ENCODE measurements at regions not wholly inside any gene's neighbourhood (a gene's known extent, or its start where the extent isn't known, plus 50 kb on each side); places are given as distances from the start of the nearest gene placed in this dataset.

- Histone ChIP-seq H4K20me1 (ENCODE audit: insufficient read depth, low read length) (no peaks in the 10 kb centered on the region; the same call in 1 of the 2 replicates), H3K27me3 (ENCODE audit: control insufficient read depth in 1 of 2, insufficient read depth in 2 of 2, low read length in 2 of 2) (no peaks in the 10 kb centered on the region), H3K9ac (ENCODE audit: insufficient read depth, low read depth, low read length) (no peak overlapping the region), H3K4me3 (replicated peaks in 1 of 3; ENCODE audit: insufficient read depth in 1 of 3, low read depth in 2 of 3, low read length in 3 of 3) (no peak overlapping the region), H2AFZ (ENCODE audit: low read length) (no peak overlapping the region), H3K9me3 (ENCODE audit: low read length) (peaks cover 20% of the 10 kb centered on the region), H3K27ac (ENCODE audit: extremely low read length, insufficient read depth, low read length) (no peak overlapping the region), H3K79me2 (ENCODE audit: insufficient read depth, low read length) (no peaks in the 10 kb centered on the region), H3K36me3 (replicated peaks in 1 of 2; ENCODE audit: control insufficient read depth in 1 of 2, insufficient read depth in 2 of 2, low read length in 2 of 2) (no peaks in the 10 kb centered on the region), H3K4me1 (ENCODE audit: insufficient read depth, low read length) (no peaks in the 10 kb centered on the region), H3K4me2 (ENCODE audit: low read depth, low read length) (no peak overlapping the region)
- ATAC-seq (no peak), FAIRE-seq (no peak), DNase-seq (ENCODE audit: low spot score) (no peak)
- BruUV-seq (replicated peaks), result no TSS peak
- ChIA-PET POLR2A (no interaction called here), CTCF (ENCODE audit: low intra/inter-chr PET ratio, low total read pairs) (no interaction called here)
- in situ Hi-C loops (cut with HindIII; ENCODE audit: extremely low pct_ligation_motif_present, low pct_unique_long_range_greater_than_20kb) (no loop called here), intact Hi-C loops (cut with micrococcal nuclease; ENCODE audit: unreplicated experiment) (no loop called here)
- TF ChIP-seq ZNF687 (CRISPR knock-in tag; IDR thresholded peaks at IDR 0.05), result no peak
- no peak for TF ChIP-seq MNT (IDR thresholded peaks at IDR 0.05)
- no peak for TF ChIP-seq DMAP1 (CRISPR knock-in tag; IDR thresholded peaks at IDR 0.05)
- TF ChIP-seq MXD4 (CRISPR knock-in tag; IDR thresholded peaks at IDR 0.05), result no peak
- no peak for TF ChIP-seq KLF11 (CRISPR knock-in tag; IDR thresholded peaks at IDR 0.05)
- no peak for TF ChIP-seq ELF1 (CRISPR knock-in tag; IDR thresholded peaks at IDR 0.05)
- TF ChIP-seq PHB2 (IDR thresholded peaks at IDR 0.05; ENCODE audit: partially characterized antibody), result no peak
- no peak for TF ChIP-seq REST (IDR thresholded peaks at IDR 0.05; ENCODE audit: borderline replicate concordance in 1 of 2, low read depth in 1 of 2, low read length in 2 of 2)
- no peak for TF ChIP-seq ZNF503 (CRISPR knock-in tag; IDR thresholded peaks at IDR 0.05)
- no peak for TF ChIP-seq TFAP4 (IDR thresholded peaks at IDR 0.05; ENCODE audit: borderline replicate concordance, low read depth)
These were observed 417.0 kb downstream of the HAO1 start for GRCh38 chr20:7523288-7523687.
